ENCODE measurements at regions not wholly inside any gene's neighbourhood (a gene's known extent, or its start where the extent isn't known, plus 50 kb on each side); places are given as distances from the start of the nearest gene placed in this dataset.

DNA sequence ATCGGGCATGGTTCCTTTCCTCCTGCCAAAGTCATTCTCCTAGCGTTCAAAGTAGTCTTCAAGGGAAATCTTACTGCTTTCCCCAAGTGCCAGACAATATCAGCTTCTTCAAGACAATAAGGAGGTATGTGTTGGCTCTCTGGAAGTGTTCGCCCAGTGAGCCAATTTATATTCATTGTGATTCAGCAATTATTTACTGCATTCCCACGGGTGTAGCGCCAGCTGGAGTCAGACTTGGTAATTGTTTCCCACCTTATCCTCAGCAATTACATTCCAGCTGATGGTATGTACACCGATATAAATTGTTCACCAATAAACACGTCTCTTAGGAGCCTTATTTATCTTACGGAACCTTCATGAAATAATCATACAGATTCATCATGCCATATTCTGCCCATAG lies 103.6 kb upstream of the CTNNB1 start:
- Histone ChIP-seq H3K4me2 (no peak overlapping the region), H3K27ac (no peak overlapping the region), H3K27me3 (no peaks in the 10 kb centered on the region), H2AFZ (no peak overlapping the region), H3K4me3 (no peak overlapping the region), H3K4me1 (ENCODE audit: insufficient read depth) (no peaks in the 10 kb centered on the region), H4K20me1 (ENCODE audit: insufficient read depth, poor library complexity, severe bottlenecking) (no peaks in the 10 kb centered on the region), H3K9me3 (ENCODE audit: low read depth) (no peaks in the 10 kb centered on the region), H3K79me2 (no peaks in the 10 kb centered on the region), H3K9me2 (replicated peaks; ENCODE audit: insufficient read depth) (no peaks in the 10 kb centered on the region), H3K36me3 (replicated peaks; ENCODE audit: insufficient read depth, low read depth) (no peaks in the 10 kb centered on the region)
- WGBS (ENCODE audit: low lambda C conversion rate, missing lambda C conversion rate), result 87% methylated on average over 8 of the region's 8 CpGs
- no peak for DNase-seq (ENCODE audit: low spot score)
- no peak for TF ChIP-seq EZH2 (IDR thresholded peaks at IDR 0.05; ENCODE audit: borderline replicate concordance)
- no peak for TF ChIP-seq EZH2phosphoT487 (IDR thresholded peaks at IDR 0.05; ENCODE audit: low read depth, severe bottlenecking, unreplicated experiment)
- no peak for TF ChIP-seq CTCF (IDR thresholded peaks at IDR 0.05; ENCODE audit: poor library complexity)

- DNase-seq (ENCODE audit: low spot score), result no peak
- WGBS (ENCODE audit: low lambda C conversion rate, missing lambda C conversion rate), result 91% methylated on average over 3 of the region's 3 CpGs
- Histone ChIP-seq H3K9me3 (ENCODE audit: low read depth) (no peaks in the 10 kb centered on the region), H2AFZ (no peak overlapping the region), H3K27me3 (no peaks in the 10 kb centered on the region), H3K27ac (no peak overlapping the region), H3K4me3 (no peak overlapping the region), H3K9me2 (replicated peaks; ENCODE audit: insufficient read depth) (no peaks in the 10 kb centered on the region), H3K36me3 (replicated peaks; ENCODE audit: insufficient read depth, low read depth) (no peaks in the 10 kb centered on the region), H4K20me1 (ENCODE audit: insufficient read depth, poor library complexity, severe bottlenecking) (no peaks in the 10 kb centered on the region), H3K4me1 (ENCODE audit: insufficient read depth) (peaks cover 9% of the 10 kb centered on the region), H3K4me2 (no peak overlapping the region), H3K79me2 (no peaks in the 10 kb centered on the region)
- TF ChIP-seq EZH2phosphoT487 (IDR thresholded peaks at IDR 0.05; ENCODE audit: low read depth, severe bottlenecking, unreplicated experiment), result no peak
- TF ChIP-seq CTCF (IDR thresholded peaks at IDR 0.05; ENCODE audit: poor library complexity), result no peak
- no peak for TF ChIP-seq EZH2 (IDR thresholded peaks at IDR 0.05; ENCODE audit: borderline replicate concordance)
Observed at GRCh38 chr3:41097896-41098496, 101.3 kb upstream of the CTNNB1 start.

GRCh38 chr3:41101231-41101630 lies 98.1 kb upstream of the CTNNB1 start:
- Histone ChIP-seq H4K20me1 (ENCODE audit: insufficient read depth, poor library complexity, severe bottlenecking) (no peaks in the 10 kb centered on the region), H3K27me3 (no peaks in the 10 kb centered on the region), H3K4me3 (no peak overlapping the region), H3K36me3 (replicated peaks; ENCODE audit: insufficient read depth, low read depth) (no peaks in the 10 kb centered on the region), H3K9me3 (ENCODE audit: low read depth) (no peaks in the 10 kb centered on the region), H3K4me1 (ENCODE audit: insufficient read depth) (peaks cover 9% of the 10 kb centered on the region), H3K9me2 (replicated peaks; ENCODE audit: insufficient read depth) (no peaks in the 10 kb centered on the region), H3K27ac (peak overlapping the region; percentile 82), H2AFZ (no peak overlapping the region), H3K4me2 (no peak overlapping the region), H3K79me2 (no peaks in the 10 kb centered on the region)
- WGBS (ENCODE audit: low lambda C conversion rate, missing lambda C conversion rate), result 67% methylated on average over 1 of the region's 1 CpG
- TF ChIP-seq EZH2 (IDR thresholded peaks at IDR 0.05; ENCODE audit: borderline replicate concordance) (no peak), EZH2phosphoT487 (IDR thresholded peaks at IDR 0.05; ENCODE audit: low read depth, severe bottlenecking, unreplicated experiment) (no peak), CTCF (IDR thresholded peaks at IDR 0.05; ENCODE audit: poor library complexity) (no peak)
- DNase-seq (ENCODE audit: low spot score), result no peak

Data from hepatocyte (in vitro differentiated cells).